ENCODE measurements at regions not wholly inside any gene's neighbourhood (a gene's known extent, or its start where the extent isn't known, plus 50 kb on each side); places are given as distances from the start of the nearest gene placed in this dataset.

- no peaks in the 10 kb centered on the region for H3K27me3 Mint-ChIP-seq (ENCODE audit: insufficient read depth)
- no peaks in the 10 kb centered on the region for H3K4me1 Mint-ChIP-seq (ENCODE audit: low read depth)
- H3K9me3 Mint-ChIP-seq = peaks cover 27% of the 10 kb centered on the region
- DNase-seq = no peak
- no peak overlapping the region for H3K4me3 Mint-ChIP-seq
- no peaks in the 10 kb centered on the region for H3K36me3 Mint-ChIP-seq (ENCODE audit: low read depth)
- no peak overlapping the region for H3K27ac Mint-ChIP-seq
- TF ChIP-seq, protein P1, sequence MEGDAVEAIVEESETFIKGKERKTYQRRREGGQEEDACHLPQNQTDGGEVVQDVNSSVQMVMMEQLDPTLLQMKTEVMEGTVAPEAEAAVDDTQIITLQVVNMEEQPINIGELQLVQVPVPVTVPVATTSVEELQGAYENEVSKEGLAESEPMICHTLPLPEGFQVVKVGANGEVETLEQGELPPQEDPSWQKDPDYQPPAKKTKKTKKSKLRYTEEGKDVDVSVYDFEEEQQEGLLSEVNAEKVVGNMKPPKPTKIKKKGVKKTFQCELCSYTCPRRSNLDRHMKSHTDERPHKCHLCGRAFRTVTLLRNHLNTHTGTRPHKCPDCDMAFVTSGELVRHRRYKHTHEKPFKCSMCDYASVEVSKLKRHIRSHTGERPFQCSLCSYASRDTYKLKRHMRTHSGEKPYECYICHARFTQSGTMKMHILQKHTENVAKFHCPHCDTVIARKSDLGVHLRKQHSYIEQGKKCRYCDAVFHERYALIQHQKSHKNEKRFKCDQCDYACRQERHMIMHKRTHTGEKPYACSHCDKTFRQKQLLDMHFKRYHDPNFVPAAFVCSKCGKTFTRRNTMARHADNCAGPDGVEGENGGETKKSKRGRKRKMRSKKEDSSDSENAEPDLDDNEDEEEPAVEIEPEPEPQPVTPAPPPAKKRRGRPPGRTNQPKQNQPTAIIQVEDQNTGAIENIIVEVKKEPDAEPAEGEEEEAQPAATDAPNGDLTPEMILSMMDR (IDR thresholded peaks at IDR 0.05) = no peak
Observed at GRCh38 chr9:102841376-102841775, 153.8 kb upstream of the CYLC2 start.

- H3K27me3 Mint-ChIP-seq (ENCODE audit: insufficient read depth) = no peaks in the 10 kb centered on the region
- H3K4me3 Mint-ChIP-seq = no peak overlapping the region
Observed at GRCh38 chr9:102840335-102840734, 154.8 kb upstream of the CYLC2 start.

GRCh38 chr9:102832814-102833213 is 162.3 kb upstream of the CYLC2 start:
- peaks cover 19% of the 10 kb centered on the region for H3K9me3 Mint-ChIP-seq
- no peaks in the 10 kb centered on the region for H3K4me1 Mint-ChIP-seq (ENCODE audit: low read depth)
- no peak for DNase-seq
- TF ChIP-seq, protein P1 (IDR thresholded peaks at IDR 0.05) = no peak
- no peak overlapping the region for H3K27ac Mint-ChIP-seq
- H3K4me3 Mint-ChIP-seq = no peak overlapping the region
- H3K36me3 Mint-ChIP-seq (ENCODE audit: low read depth) = no peaks in the 10 kb centered on the region
- H3K27me3 Mint-ChIP-seq (ENCODE audit: insufficient read depth) = no peaks in the 10 kb centered on the region

More at GRCh38 chr9:102840335-102840734, 154.8 kb upstream of the CYLC2 start:
- Mint-ChIP-seq H3K36me3 (ENCODE audit: low read depth) (no peaks in the 10 kb centered on the region), H3K27ac (no peak overlapping the region), H3K9me3 (peaks cover 26% of the 10 kb centered on the region), H3K4me1 (ENCODE audit: low read depth) (no peaks in the 10 kb centered on the region)
- DNase-seq = no peak
- TF ChIP-seq, protein P1 (IDR thresholded peaks at IDR 0.05) = no peak

DNA sequence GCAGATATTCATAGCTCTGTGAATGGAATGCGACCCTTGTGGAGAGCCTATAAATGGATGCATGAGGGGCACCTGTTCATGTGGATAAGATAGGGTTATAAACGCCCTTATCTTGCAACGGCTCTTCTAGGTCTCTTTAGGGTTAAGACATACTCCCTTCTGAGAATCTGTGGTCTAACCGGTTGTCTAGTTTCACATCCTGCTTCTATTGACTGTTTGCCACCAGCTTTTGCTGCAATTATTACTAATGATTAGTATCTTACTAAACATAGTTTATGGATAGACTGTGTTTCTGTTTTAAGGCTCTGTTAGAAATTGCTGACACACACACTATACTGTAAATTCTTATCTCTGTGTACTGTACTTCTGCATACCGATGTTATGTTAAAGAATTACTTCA is 198.9 kb upstream of the CYLC2 start:
- Mint-ChIP-seq H3K4me1 (ENCODE audit: low read depth) (no peaks in the 10 kb centered on the region), H3K4me3 (no peak overlapping the region), H3K27me3 (ENCODE audit: insufficient read depth) (no peaks in the 10 kb centered on the region), H3K9me3 (peaks cover 24% of the 10 kb centered on the region), H3K36me3 (ENCODE audit: low read depth) (no peaks in the 10 kb centered on the region), H3K27ac (no peak overlapping the region)
- DNase-seq = no peak
- TF ChIP-seq, protein P1 (IDR thresholded peaks at IDR 0.05) = no peak

- no peak overlapping the region for H3K27ac Mint-ChIP-seq
Observed at GRCh38 chr9:102795532-102795931, 199.6 kb upstream of the CYLC2 start.

More at GRCh38 chr9:102795532-102795931, 199.6 kb upstream of the CYLC2 start:
- H3K36me3 Mint-ChIP-seq (ENCODE audit: low read depth) = no peaks in the 10 kb centered on the region
- peaks cover 22% of the 10 kb centered on the region for H3K9me3 Mint-ChIP-seq
- DNase-seq = no peak
- no peaks in the 10 kb centered on the region for H3K4me1 Mint-ChIP-seq (ENCODE audit: low read depth)
- H3K4me3 Mint-ChIP-seq = no peak overlapping the region
- H3K27me3 Mint-ChIP-seq (ENCODE audit: insufficient read depth) = no peaks in the 10 kb centered on the region
- TF ChIP-seq, protein P1 (IDR thresholded peaks at IDR 0.05) = no peak
